Right renal pelvis (tissue), 4 donors: ENCODE measurements at regions not wholly inside any gene's neighbourhood (a gene's known extent, or its start where the extent isn't known, plus 50 kb on each side); places are given as distances from the start of the nearest gene placed in this dataset.
"Not testable (repeated sequence)": the region's sequence is repeated elsewhere in the genome, so short reads cannot be mapped to it uniquely, and the experiment has no call there.

Experiments used
- DNase-seq, 4 donors: peaks; one replicate each; pipeline ENCODE4 v3.0.0-alpha.2; 2013; ENCODE audit warnings: low read depth in 4 of 4, low spot score in 3 of 4, missing footprints in 1 of 4

DNA sequence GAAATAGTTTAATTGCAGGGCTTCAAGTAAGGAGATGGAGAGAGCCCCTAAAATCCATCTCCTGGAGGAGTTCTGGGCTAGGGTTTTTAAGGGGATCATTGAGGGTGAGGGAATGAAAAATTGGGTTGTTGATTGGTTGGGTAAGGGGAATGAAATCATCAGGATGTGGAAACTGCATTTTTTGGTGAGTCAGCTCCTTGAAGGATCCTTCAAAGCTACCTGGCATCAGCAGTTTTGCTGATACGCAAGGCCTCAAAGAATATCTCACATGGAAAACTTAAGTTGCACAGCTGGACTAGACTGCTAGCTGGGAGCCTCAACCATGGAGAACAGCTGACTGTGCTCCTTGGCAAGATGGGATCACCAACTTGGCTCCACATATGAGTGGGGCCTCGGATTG, 136.7 kb downstream of the FGF10 start:
- no peak for DNase-seq

DNA sequence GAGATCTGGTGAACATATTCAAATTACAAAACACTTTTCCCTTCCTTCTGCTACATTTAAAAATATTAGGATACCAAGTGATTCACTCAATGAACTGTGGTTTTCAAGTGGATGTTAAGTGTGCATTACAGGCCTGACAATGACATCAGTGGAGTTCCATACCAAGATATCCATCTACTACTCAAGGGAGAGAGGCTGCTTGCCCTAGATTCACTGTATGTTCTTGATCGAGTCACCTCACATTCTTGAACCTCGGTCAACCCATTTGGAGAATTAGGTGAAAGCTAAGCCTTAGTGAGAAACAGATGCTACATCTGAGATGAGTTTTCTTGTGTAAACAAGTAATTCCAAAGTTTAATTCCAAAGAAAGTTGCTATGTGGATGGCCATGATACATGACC, 142.2 kb downstream of the FGF10 start:
- no peak for DNase-seq

GRCh38 chr5:44245935-44246334, 143.3 kb downstream of the FGF10 start:
- no peak for DNase-seq

DNA sequence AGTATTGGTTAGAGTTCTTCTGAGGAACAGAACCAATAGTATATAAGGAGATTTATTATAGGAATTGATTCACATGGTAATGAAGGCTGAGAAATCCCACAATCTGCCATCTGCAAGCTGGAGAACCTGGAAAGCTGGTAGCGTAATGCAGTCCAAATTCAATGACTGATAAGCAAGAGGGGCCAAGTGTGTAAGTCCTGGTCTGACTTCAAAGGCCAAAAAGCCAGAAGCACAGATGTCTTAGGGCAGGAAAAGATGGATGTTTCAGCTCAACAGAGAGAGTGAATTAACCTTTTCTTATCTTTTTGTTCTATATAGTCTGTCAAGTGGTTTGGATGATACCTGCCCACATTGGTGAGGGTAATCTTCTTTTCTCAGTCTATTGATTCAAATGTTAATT, 146.4 kb downstream of the FGF10 start:
- DNase-seq = no peak

DNA sequence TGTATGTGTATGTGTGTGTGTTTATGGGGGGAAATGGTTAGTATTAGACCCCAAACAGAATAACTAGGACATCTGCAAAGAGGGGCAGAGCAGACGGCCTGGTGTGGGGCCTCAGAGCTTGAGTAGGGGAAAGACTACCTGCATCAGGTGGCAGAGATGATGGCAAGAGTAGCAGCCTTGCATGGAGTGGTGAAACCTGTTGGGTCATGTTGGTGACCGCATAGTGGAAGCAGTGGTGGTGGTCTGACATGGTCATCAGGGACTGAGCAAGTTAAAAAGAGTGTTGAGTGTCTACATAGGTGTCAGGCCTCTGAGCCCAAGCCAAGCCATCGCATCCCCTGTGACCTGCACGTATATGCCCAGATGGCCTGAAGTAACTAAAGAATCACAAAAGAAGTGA, 153.2 kb downstream of the FGF10 start:
- no peak for DNase-seq

GRCh38 chr5:44233691-44234090, 155.5 kb downstream of the FGF10 start:
- DNase-seq = no peak

GRCh38 chr5:44225231-44226160, 163.7 kb downstream of the FGF10 start:
- peak in 1 of 4 donors; percentile 15 for DNase-seq

GRCh38 chr5:44199408-44199807, 189.8 kb downstream of the FGF10 start:
- no peak for DNase-seq

DNA sequence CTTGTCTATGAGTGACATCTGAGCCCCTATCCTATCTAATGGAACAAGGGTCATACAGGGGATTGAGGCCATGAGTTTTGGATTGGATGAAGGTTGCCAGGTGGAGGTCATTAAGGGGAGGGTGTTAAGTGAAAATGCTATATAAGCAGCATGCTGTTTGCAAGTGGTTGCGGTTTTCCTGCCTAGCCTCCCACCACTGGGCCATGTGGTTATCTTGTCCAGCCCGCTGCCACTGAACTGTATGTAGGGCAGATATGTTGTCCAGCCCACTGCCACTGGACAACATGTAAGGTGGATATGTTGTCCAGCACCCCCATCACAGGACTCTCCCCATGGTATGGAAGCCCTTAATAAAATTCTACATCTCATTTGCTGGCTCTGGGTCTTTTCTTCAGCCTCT, 200.0 kb downstream of the FGF10 start:
- DNase-seq = no peak

- DNase-seq = no peak
Measured at GRCh38 chr5:44187973-44188372, 201.2 kb downstream of the FGF10 start.

GRCh38 chr5:44183753-44184152, 205.5 kb downstream of the FGF10 start:
- no peak for DNase-seq

GRCh38 chr5:44183312-44183711, 205.9 kb downstream of the FGF10 start:
- no peak for DNase-seq

GRCh38 chr5:44178414-44178813, 210.8 kb downstream of the FGF10 start:
- no peak for DNase-seq

- no peak for DNase-seq
Measured at GRCh38 chr5:44167540-44167939, 221.7 kb downstream of the FGF10 start.

DNA sequence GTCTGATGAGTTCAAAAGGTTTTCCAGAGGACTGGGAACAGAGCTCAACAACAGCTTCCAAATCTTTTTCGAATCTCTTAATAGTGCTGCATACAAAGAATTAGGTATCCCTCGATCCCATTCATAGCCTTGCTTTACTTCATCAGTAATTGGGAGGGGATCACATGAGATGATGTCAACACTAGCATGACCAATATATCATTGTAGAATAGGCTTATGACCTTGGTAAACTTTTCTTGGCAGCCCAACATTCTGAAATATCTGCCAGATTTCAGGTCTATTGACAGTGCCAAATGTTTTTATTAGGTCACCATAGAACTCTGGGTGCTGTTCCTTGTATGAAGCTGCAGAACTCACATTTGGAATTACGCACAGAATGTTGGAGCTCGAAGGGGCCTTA, 228.9 kb downstream of the FGF10 start:
- DNase-seq = no peak

DNA sequence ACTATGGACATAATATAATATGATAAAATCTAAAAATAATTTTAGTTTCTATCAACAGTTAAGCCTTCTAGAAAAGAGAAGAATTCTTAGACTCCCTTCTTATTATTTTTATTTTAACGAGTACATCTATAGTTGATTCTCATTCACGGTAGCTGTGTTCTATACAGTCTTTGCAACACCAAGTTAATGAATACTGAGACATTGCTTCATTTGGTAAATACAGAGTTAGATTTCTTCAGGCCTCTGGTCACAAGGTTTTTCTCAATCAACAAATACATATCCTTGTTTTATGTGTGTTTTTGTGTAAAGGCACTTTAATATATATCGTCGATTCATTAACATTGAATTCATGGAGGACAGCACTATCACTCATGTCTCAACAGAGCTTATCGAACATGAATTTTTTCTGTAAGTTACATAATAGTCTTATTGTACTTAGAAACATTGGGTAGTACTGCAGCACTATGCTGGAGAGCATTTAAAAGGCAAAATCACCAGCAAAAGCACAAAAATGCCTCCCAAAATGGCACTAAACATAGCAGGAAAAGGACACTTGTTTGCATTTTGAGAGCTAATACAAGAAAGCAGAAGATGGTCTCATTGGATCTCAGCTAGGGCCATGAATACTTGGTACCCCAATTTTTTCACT, 239.0 kb downstream of the FGF10 start:
- no peak for DNase-seq

DNA sequence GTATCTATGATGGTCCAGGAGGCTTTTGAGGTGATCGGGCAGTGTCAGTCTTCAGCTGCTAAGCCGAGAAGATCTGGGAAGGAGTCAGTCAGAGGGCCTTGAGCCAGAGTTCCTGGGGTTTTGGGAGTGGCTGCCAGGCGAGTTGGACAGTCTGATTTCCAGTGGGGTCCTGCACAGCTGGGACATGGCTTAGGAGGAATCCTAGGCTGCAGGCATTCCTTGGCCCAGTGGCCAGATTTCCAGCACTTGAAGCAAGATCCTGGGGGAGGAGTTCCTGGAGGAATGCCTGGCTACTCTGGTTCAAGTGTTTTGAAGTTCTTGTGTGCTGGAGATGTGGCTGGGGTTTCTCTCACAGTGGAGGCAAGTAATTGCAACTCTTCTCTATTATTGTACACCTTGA, 271.3 kb downstream of the FGF10 start:
- DNase-seq = not testable (repeated sequence)

GRCh38 chr5:44108232-44108631, 281.0 kb downstream of the FGF10 start:
- DNase-seq = not testable (repeated sequence)

DNA sequence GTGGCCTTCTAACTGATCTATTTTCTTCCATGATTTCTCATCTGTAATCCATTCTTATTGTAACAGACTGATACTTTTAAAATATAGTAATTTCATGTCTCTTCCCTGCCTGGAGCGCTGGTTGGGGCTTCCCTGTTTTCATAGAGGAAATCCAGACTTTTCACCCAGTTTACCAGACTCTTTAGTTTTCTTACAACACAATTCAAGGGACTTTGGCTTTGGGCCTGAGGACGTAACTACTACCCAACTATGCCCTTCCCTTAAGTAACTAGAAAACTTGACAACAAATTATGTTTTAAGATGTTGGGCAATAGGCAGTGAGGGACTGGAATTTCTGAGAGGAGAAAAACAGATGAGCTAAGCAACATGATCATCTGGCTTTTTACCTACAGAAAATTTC, 289.6 kb downstream of the FGF10 start:
- DNase-seq = no peak

- DNase-seq = peak in 3 of 4 donors; percentile 16 to 31 (median 28)
Measured at GRCh38 chr5:44089424-44090144, 299.6 kb downstream of the FGF10 start.

- no peak for DNase-seq
Measured at GRCh38 chr5:44085083-44085482, 304.1 kb downstream of the FGF10 start.
